SK-MEL-5 (cell line): ENCODE measurements at regions not wholly inside any gene's neighbourhood (a gene's known extent, or its start where the extent isn't known, plus 50 kb on each side); places are given as distances from the start of the nearest gene placed in this dataset.

Experiments used
- DNase-seq: peaks from one replicate; pipeline ENCODE4 v3.0.0-alpha.2; 2016; ENCODE audit warnings: low read depth, low spot score
- in situ Hi-C: cut with HindIII; loops from 2 replicates; pipeline ENCODE4 v1.10.0; 2016; ENCODE audit warnings: low sequenced_read_pairs, high pct_unique_total_duplicates, low pct_unique_long_range_greater_than_20kb

GRCh38 chr4:153148791-153149190 is 55.5 kb upstream of the TRIM2 start:
- in situ Hi-C loops, result no loop called here
- DNase-seq, result no peak

- DNase-seq, result no peak
- in situ Hi-C loops, result no loop called here
Observed at GRCh38 chr4:153151535-153152455, 52.4 kb upstream of the TRIM2 start.

GRCh38 chr4:153152501-153153338 is 51.5 kb upstream of the TRIM2 start:
- no peak for DNase-seq
- in situ Hi-C loops, result no loop called here

- in situ Hi-C loops, result no loop called here
- peak; percentile 41 for DNase-seq
Observed at GRCh38 chr4:153153339-153153871, 50.8 kb upstream of the TRIM2 start.

- peak; percentile 80 for DNase-seq
- in situ Hi-C loops, result no loop called here
Observed at GRCh38 chr4:153154007-153154975, 50.0 kb upstream of the TRIM2 start.
